GM10248 (cell line): ENCODE measurements at regions not wholly inside any gene's neighbourhood (a gene's known extent, or its start where the extent isn't known, plus 50 kb on each side); places are given as distances from the start of the nearest gene placed in this dataset.

Experiments used
- CTCF ChIA-PET: fragments of 300-600 bp; sonication (Branson Sonifier 250); formaldehyde crosslinking; extraction: SDS; loops from one replicate; lab custom pipeline; 2021; ENCODE audit warnings: antibody characterized with exemption; lab: Yijun Ruan, JAX
- POLR2A ChIA-PET: fragments of 350-650 bp; sonication (Branson Sonifier 250); formaldehyde crosslinking; extraction: SDS; loops from one replicate; lab custom pipeline; 2020; ENCODE audit warnings: antibody characterized with exemption; lab: Yijun Ruan, JAX
- DNase-seq: peaks from one replicate; pipeline ENCODE4 v3.0.0; 2012; ENCODE audit errors: extremely low spot score
- CTCF ChIP-seq: IDR thresholded peaks from 2 replicates; pipeline ENCODE4 v1.5.1; 2012; ENCODE audit warnings: mild to moderate bottlenecking, low read depth; ENCODE audit errors: extremely low read depth, missing control alignments, control extremely low read depth

DNA sequence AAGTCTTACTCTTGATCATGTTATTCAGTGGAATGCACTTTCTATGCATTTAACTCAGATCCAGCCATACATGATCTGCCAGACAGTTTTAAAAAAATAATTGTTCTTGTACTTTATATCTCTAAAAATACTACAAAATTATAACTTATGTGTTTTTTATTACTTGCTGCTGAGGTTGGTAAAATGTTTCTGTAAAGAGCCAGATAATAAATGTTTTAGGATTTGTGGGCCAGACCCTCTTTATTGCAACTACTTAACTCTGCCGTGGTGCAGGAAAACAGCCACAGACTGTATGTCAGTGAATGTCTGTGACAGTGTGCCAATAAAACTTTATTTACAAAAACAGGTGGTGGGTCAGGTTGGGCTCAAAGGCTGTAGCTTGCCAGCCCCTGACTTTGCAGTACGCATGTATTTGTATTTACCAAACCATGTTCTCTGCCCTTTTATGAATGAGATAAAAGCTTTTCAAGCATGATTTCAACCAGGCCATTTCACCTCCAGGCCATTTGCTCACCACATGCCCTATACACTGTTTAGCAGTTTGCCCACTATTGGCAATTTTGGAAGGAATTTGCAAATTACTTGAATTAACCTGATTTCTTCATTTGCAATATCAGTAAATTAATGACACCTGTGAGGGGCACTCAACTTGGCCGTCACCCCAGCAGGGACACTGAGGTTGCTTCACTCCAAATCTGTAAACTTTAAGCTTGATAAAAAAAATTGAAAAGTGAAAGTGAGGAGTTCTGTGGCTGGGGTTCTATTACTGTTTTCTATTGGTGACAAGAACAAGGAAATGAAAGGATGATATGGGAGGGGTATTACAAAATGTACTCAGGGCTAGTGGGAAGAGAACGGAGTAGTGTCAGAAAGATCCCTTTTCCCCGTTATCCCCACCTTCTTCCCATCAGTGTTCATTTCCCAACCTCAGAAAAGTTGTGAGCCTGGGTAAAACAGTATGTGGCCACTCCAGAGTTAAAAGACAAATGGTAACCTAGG is 133.4 kb downstream of the CEBPB start:
- TF ChIP-seq CTCF: no peak
- DNase-seq: no peak
- POLR2A ChIA-PET: interaction anchor here (0.5 kb wide), 1 partner anchor 167 kb away, joined by 4 read pairs; no protein-coding TSS in a partner anchor
- CTCF ChIA-PET: interaction anchor here (0.9 to 1.9 kb wide), 2 partner anchors 10 to 14 kb away, joined by 3 to 5 read pairs; no protein-coding TSS in a partner anchor

DNA sequence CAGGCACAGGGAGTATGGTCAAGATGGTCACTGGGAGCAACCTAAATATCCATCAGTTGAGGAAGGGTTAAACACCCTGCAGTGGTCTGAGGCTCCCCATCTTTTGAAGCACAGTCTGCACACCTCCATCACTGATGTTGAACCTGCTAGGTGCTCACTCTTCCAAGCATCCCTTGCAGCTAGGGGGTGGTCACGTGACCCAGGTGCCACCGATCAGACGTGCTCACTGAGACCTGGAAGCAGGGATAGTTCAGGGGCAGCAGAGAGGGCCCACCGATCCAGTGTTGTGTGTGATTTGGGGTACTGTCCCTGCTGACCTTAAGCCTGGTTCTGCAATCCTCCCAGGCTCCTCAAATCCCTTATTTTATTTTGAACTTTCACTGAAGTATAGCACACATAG is 134.6 kb downstream of the CEBPB start:
- no peak for TF ChIP-seq CTCF
- ChIA-PET POLR2A (no interaction called here), CTCF (no interaction called here)

GRCh38 chr20:50325651-50326050 is 135.0 kb downstream of the CEBPB start:
- no peak for TF ChIP-seq CTCF
- POLR2A ChIA-PET: no interaction called here
- CTCF ChIA-PET: no interaction called here
- DNase-seq: no peak

More for the DNA sequence above, 134.6 kb downstream of the CEBPB start:
- no peak for DNase-seq

- ChIA-PET POLR2A (no interaction called here), CTCF (no interaction called here)
- no peak for TF ChIP-seq CTCF
- DNase-seq: no peak
These were observed 137.0 kb downstream of the CEBPB start for GRCh38 chr20:50327666-50328065.

GRCh38 chr20:50328222-50328979 is 137.8 kb downstream of the CEBPB start:
- no peak for DNase-seq
- ChIA-PET CTCF (no interaction called here), POLR2A (no interaction called here)
- no peak for TF ChIP-seq CTCF
